IPS DF 6.9 (cell line): ENCODE measurements at regions not wholly inside any gene's neighbourhood (a gene's known extent, or its start where the extent isn't known, plus 50 kb on each side); places are given as distances from the start of the nearest gene placed in this dataset.

ENCODE experiments used
- DNase-seq: peaks from one replicate; pipeline ENCODE4 v3.0.0-alpha.2; 2013; ENCODE audit warnings: low read depth, low spot score
- H3K27ac ChIP-seq: one replicate; pipeline ENCODE4 v1.5.1; 2013; ENCODE audit warnings: low read length, control low read depth
- H3K27me3 ChIP-seq: 2 replicates; pipeline ENCODE4 v1.6.1; 2013; ENCODE audit warnings: mild to moderate bottlenecking, low read length; ENCODE audit not compliant: control insufficient read depth, insufficient read depth
- H3K36me3 ChIP-seq: 2 replicates; pipeline ENCODE4 v1.6.1; 2013; ENCODE audit warnings: low read length; ENCODE audit not compliant: control insufficient read depth, insufficient read depth
- H3K4me1 ChIP-seq: 2 replicates; pipeline ENCODE4 v1.6.1; 2013; ENCODE audit warnings: low read length; ENCODE audit not compliant: control insufficient read depth, insufficient read depth
- H3K4me3 ChIP-seq: 2 replicates; pipeline ENCODE4 v1.5.1; 2013; ENCODE audit warnings: mild to moderate bottlenecking, low read length
- H3K9me3 ChIP-seq: 2 replicates; pipeline ENCODE4 v1.6.1; 2013; ENCODE audit warnings: low read length, inconsistent platforms; ENCODE audit not compliant: control insufficient read depth, insufficient read depth
- WGBS: extraction: QIAGEN DNeasy Blood & Tissue Kit; methylation state at CpG from one replicate; pipeline ENCODE4 v1.1.7; 2013; ENCODE audit warnings: mixed read lengths, missing lambda C conversion rate; ENCODE audit not compliant: insufficient read length, insufficient coverage; 5-methylcytosine and 5-hydroxymethylcytosine counted together

DNA sequence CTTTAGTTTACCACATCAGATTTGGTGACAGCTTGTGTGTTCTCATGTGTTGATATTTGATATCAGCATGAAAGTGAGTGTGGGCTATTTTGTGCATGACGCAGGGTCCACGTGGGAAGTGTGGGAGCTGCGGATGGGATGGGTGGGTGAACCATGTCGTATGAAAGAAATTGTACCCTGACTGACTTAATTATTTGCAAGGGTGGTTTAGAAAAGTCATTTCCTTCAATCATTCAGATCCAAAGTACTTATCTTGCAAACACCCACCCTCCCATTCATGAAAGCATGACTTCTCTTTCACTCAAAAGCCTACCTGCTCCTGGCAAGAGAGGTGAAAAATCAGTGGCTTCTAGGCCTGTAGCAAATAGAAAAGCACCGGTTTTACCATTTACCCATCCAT is 91.8 kb upstream of the BACH2 start:
- Histone ChIP-seq H3K27me3 (no peaks in the 10 kb centered on the region), H3K4me3 (no peak overlapping the region), H3K36me3 (no peaks in the 10 kb centered on the region), H3K4me1 (peaks cover 2% of the 10 kb centered on the region; the same call in 1 of the 2 replicates), H3K27ac (no peak overlapping the region), H3K9me3 (no peaks in the 10 kb centered on the region)
- no CpG with 5 or more reads among the region's 5 CpGs for WGBS
- DNase-seq = no peak

DNA sequence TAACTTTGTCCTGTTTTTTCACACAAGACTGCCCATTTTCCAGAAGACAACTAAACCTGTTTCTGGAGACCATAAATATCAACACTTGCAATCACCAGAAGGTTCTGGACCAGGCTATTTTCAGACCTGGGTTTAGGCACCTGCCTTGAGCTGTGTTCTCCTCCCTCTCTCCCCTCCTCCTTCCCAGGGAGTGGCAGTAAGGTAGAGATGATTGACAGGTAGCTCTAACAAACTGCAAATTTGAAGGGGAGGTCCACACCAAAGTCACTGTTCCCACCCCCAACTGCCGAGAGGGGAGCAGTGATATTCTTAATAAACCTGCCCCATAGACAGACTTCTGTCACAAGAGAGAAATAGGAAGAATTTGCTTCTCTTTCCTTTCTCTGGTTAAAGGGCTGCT is 91.2 kb upstream of the BACH2 start:
- H3K27me3 ChIP-seq = no peaks in the 10 kb centered on the region

GRCh38 chr6:90387383-90387775 is 90.7 kb upstream of the BACH2 start:
- no peak overlapping the region for H3K27ac ChIP-seq

More for the DNA sequence above, 91.2 kb upstream of the BACH2 start:
- WGBS = no CpG with 5 or more reads among the region's 1 CpG
- H3K27ac ChIP-seq = no peak overlapping the region
- H3K4me1 ChIP-seq = peaks cover 2% of the 10 kb centered on the region; the same call in 1 of the 2 replicates
- H3K4me3 ChIP-seq = no peak overlapping the region
- H3K36me3 ChIP-seq = no peaks in the 10 kb centered on the region
- no peaks in the 10 kb centered on the region for H3K9me3 ChIP-seq
- DNase-seq = no peak

DNA sequence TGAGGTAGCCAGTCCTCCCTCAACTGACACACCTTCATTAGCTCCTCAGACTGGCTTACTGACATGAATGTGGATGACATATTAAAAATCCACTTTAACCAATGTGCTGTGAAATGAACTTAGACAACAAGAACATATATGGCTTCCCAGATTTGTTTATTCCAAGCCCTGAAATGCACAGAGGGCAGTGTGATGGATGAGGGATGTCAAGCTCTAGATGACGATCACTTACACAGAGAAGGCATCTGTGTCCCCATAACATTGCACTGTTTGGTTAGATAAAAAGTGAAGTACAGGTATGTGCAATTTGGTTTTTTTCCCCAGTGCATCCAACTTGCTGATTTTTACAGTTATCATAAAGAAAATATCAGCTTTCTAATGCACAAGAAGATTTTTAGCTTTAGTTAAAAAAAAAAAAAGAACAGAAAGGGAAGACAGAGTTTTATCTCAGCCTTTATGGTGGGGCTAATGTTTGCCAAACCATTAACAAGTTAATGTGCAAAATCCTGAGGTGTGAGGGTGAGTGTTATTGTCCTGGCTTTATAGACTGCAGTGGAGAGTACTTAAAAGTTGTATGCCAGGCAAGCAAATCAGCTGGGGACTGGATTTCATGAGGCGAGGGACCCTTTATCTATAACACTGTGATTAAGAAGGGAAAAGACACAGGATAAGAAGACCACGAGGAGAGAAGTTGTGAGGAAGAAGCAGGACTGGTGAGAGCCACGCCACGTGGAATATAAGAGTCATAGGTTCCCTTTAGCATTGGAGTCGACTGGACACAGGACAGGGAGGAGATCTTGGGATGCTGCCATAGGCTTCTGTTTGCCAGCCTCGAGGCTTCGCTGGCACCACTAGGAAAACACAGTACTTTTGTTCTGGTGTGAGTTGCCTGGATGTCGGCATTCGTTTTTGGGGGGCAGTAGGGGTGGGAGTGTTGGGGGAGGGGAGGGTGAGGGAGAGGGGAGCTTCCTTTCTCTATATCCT is 90.0 kb upstream of the BACH2 start:
- no peaks in the 10 kb centered on the region for H3K9me3 ChIP-seq
- no peak for DNase-seq
- peaks cover 2% of the 10 kb centered on the region; the same call in 1 of the 2 replicates for H3K4me1 ChIP-seq
- H3K27ac ChIP-seq = no peak overlapping the region
- H3K27me3 ChIP-seq = no peaks in the 10 kb centered on the region
- H3K36me3 ChIP-seq = no peaks in the 10 kb centered on the region
- H3K4me3 ChIP-seq = no peak overlapping the region
- WGBS = no CpG with 5 or more reads among the region's 10 CpGs

More at GRCh38 chr6:90387383-90387775, 90.7 kb upstream of the BACH2 start:
- no peak for DNase-seq
- Histone ChIP-seq H3K4me1 (peaks cover 2% of the 10 kb centered on the region; the same call in 1 of the 2 replicates), H3K27me3 (no peaks in the 10 kb centered on the region), H3K9me3 (no peaks in the 10 kb centered on the region), H3K36me3 (no peaks in the 10 kb centered on the region), H3K4me3 (no peak overlapping the region)
- WGBS = no CpG with 5 or more reads among the region's 5 CpGs

GRCh38 chr6:90385759-90386313 is 89.2 kb upstream of the BACH2 start:
- H3K9me3 ChIP-seq = no peaks in the 10 kb centered on the region
- no peak overlapping the region for H3K4me3 ChIP-seq
- H3K27ac ChIP-seq = no peak overlapping the region
- peaks cover 2% of the 10 kb centered on the region; the same call in 1 of the 2 replicates for H3K4me1 ChIP-seq
- no peaks in the 10 kb centered on the region for H3K27me3 ChIP-seq
- no peaks in the 10 kb centered on the region for H3K36me3 ChIP-seq
- no peak for DNase-seq
- WGBS = no CpG with 5 or more reads among the region's 1 CpG

DNA sequence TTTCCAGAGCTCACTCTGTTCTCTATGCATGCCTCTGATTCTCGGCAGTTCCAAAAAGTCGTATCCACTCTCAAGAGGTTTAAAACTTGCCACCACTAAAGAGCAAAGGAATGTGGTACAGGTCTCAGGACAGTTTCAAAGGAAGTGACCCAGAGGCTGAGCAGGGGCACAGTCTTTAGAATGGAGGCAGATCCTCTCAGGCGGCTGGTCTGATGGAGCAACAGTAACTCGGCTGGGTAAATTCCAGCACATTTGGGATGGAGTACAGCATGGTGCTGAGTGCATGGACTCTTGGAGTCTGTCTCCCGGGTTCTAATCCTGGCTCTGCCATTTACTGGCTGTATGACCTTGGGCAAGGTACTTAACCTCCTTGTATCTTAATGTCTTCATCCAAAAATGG is 88.1 kb upstream of the BACH2 start:
- WGBS = no CpG with 5 or more reads among the region's 5 CpGs
- H3K27ac ChIP-seq = no peak overlapping the region
- DNase-seq = no peak
- H3K4me1 ChIP-seq = peaks cover 2% of the 10 kb centered on the region; the same call in 1 of the 2 replicates
- no peak overlapping the region for H3K4me3 ChIP-seq
- no peaks in the 10 kb centered on the region for H3K36me3 ChIP-seq
- no peaks in the 10 kb centered on the region for H3K9me3 ChIP-seq
- H3K27me3 ChIP-seq = no peaks in the 10 kb centered on the region

DNA sequence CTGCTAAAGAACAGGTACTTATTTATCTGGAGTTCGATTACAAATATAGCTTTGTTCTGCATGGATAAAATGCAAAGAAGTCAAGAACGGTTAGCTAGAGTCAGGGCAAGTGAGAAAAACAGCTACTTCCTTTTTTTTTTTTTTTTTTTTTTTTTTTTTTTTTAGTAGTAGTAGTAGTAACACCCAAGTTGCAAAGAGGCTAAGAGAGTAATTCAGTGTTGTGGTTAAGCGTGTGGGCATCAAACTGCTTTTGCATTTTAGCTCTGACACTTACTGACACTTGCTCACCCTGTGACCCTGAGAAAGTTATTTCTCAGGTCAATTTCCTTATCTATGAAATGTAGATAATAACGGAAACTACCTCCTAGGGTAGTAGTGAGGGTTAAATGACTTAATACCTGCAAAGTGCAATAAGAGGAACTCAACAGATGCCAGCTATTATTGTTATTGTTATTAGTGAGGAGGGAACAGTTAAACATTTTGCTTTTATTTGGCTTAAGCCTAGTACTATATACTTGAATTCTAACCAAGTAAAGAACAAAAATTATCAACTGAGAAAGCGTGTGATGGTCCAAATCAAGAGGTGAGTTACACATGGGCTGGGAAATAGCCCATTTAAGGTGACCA is 86.7 kb upstream of the BACH2 start:
- H3K4me3 ChIP-seq = no peak overlapping the region
- peaks cover 2% of the 10 kb centered on the region; the same call in 1 of the 2 replicates for H3K4me1 ChIP-seq
- no peaks in the 10 kb centered on the region for H3K36me3 ChIP-seq
- DNase-seq = no peak
- H3K27ac ChIP-seq = no peak overlapping the region
- H3K9me3 ChIP-seq = no peaks in the 10 kb centered on the region
- H3K27me3 ChIP-seq = no peaks in the 10 kb centered on the region
- no CpG with 5 or more reads among the region's 5 CpGs for WGBS

DNA sequence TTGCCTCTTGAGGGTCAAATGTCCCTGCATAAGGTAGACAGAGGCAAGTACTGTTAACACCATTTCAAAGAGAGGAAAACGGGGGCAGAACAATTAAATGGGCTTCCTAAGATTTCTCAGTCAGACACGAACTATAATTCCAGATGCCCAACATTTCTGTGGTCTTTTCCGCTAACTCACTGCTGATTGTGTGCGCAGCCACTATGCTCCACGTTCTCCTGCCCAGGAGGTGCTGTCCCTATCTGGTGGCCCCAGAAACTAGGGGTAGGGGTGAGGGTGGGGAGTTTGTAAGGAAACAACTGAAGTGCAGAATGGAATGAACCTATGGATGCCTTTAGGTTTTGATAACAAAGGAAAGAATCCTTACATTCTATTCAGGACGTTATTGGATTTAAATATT is 86.1 kb upstream of the BACH2 start:
- Histone ChIP-seq H3K4me1 (peaks cover 2% of the 10 kb centered on the region; the same call in 1 of the 2 replicates), H3K9me3 (no peaks in the 10 kb centered on the region), H3K27ac (no peak overlapping the region), H3K4me3 (no peak overlapping the region), H3K36me3 (no peaks in the 10 kb centered on the region), H3K27me3 (no peaks in the 10 kb centered on the region)
- no CpG with 5 or more reads among the region's 6 CpGs for whole genome bisulfite sequencing
- no peak for DNase-seq

DNA sequence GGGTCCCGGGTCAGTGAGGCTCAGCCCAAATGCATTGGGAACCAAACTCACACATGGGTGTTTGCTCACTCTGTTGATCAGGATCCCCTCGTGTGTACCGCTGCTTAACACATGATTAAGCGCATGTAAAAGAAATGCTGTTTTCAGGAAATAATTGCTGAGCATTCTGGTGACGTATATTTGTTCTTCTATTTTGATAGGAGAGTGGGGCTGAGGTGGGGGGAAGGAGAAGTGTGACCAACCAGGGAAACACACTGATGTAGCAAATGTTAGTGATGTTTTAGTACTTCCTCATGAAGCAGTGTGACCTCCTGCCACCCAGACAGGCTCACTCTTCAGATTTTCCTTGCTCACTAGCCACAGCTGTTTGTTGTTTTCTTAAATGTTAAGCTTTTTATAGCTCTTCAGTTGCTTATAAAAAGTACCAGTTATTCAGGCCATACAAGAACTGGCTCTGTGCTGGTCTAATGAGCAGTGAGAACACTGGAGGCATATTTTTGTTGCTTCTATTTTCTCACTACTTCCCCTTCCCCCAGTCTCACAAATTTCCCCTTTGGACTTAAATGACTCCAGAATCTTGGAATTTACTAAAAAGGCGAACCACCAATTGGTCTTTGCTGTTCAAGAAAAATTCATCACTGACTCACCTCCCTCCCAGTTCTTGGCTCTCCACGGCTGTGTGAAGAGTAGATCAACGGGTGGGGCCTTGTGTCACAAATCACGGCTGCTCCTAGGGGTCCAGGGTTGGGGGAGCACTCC is 79.2 kb upstream of the BACH2 start:
- no peaks in the 10 kb centered on the region for H3K9me3 ChIP-seq
- H3K4me1 ChIP-seq = no peaks in the 10 kb centered on the region
- no peak overlapping the region for H3K4me3 ChIP-seq
- H3K27ac ChIP-seq = no peak overlapping the region
- WGBS = no CpG with 5 or more reads among the region's 9 CpGs
- no peak for DNase-seq
- no peaks in the 10 kb centered on the region for H3K27me3 ChIP-seq
- no peaks in the 10 kb centered on the region for H3K36me3 ChIP-seq

DNA sequence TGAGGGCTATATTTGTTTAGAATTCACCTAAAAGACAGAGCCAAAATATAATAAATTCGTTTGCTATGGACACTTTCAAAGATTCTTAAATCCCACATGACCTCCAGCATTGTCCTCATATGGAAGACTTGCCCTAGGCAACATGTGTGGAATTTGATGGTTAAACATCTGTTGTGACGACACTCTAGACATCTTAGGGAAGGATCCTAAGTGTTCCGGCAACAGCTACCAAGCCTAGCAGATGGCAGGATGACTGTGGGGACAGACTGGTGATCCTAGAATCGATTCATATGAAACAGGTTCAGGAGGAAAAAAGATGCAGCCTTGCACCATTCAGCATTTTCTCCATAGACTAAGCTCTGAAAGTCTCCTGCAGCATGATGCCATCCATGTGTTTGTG is 77.6 kb upstream of the BACH2 start:
- H3K4me3 ChIP-seq = no peak overlapping the region
- DNase-seq = no peak
- WGBS = no CpG with 5 or more reads among the region's 4 CpGs
- no peaks in the 10 kb centered on the region for H3K27me3 ChIP-seq
- H3K36me3 ChIP-seq = no peaks in the 10 kb centered on the region
- H3K9me3 ChIP-seq = no peaks in the 10 kb centered on the region
- no peak overlapping the region for H3K27ac ChIP-seq
- H3K4me1 ChIP-seq = peaks cover 2% of the 10 kb centered on the region
